Lower leg skin (tissue), 4 donors: ENCODE measurements at regions not wholly inside any gene's neighbourhood (a gene's known extent, or its start where the extent isn't known, plus 50 kb on each side); places are given as distances from the start of the nearest gene placed in this dataset.

Experiments
- DNase-seq, 2 donors: peaks; one replicate each; pipeline ENCODE4 v3.0.0-alpha.2; 2019; ENCODE audit warnings: low spot score in 2 of 2
- H3K4me3 ChIP-seq: fragments of 200-600 bp; sonication (generic); 2 replicates; pipeline ENCODE4 v1.5.1; 2017; ENCODE audit warnings: mild to moderate bottlenecking, low read depth; ENCODE audit not compliant: poor library complexity, severe bottlenecking
- CTCF ChIP-seq, 3 donors: fragments of 450-650 bp; IDR thresholded peaks; one replicate each; pipeline ENCODE4 v1.5.1; 2016; ENCODE audit warnings: antibody characterized with exemption in 3 of 3, mild to moderate bottlenecking in 3 of 3, moderate library complexity in 2 of 3
- POLR2A ChIP-seq, 2 donors: fragments of 450-650 bp; IDR thresholded peaks; one replicate each; pipeline ENCODE4 v1.6.1; 2016 to 2017; ENCODE audit warnings: antibody characterized with exemption in 2 of 2, mild to moderate bottlenecking in 1 of 2, moderate library complexity in 1 of 2
- WGBS, 2 donors: methylation state at CpG; one replicate each; pipeline ENCODE4 v1.1.5; 2018; 5-methylcytosine and 5-hydroxymethylcytosine counted together
- intact Hi-C: fragments of 100-400 bp; cut with DNase I; formaldehyde crosslinking; loops from one replicate; pipeline ENCODE4 v1.15.0; 2023; ENCODE audit warnings: low total_unique reads

GRCh38 chr1:192003295-192004077, 154.8 kb upstream of the RGS18 start:
- intact Hi-C loops: no loop called here
- no peak overlapping the region for H3K4me3 ChIP-seq
- 92 to 94% methylated on average over 5 of the region's 5 CpGs for WGBS, 2 donors
- DNase-seq: no peak
- no peak for TF ChIP-seq CTCF (IDR thresholded peaks at IDR 0.05)

- 77 to 87% methylated on average over 3 of the region's 3 CpGs for WGBS, 2 donors
- no peak for DNase-seq
- TF ChIP-seq POLR2A (IDR thresholded peaks at IDR 0.05): no peak
- no peak for TF ChIP-seq CTCF (IDR thresholded peaks at IDR 0.05)
- intact Hi-C loops: no loop called here
- no peak overlapping the region for H3K4me3 ChIP-seq
Observed at GRCh38 chr1:192005976-192006375, 152.3 kb upstream of the RGS18 start.

- H3K4me3 ChIP-seq: no peak overlapping the region
- intact Hi-C loops: no loop called here
- no peak for DNase-seq
- TF ChIP-seq CTCF (IDR thresholded peaks at IDR 0.05) (no peak), POLR2A (IDR thresholded peaks at IDR 0.05) (no peak)
- 74 to 91% methylated on average over 1 of the region's 1 CpG for WGBS, 2 donors
Observed at GRCh38 chr1:192008281-192008825, 149.9 kb upstream of the RGS18 start.

GRCh38 chr1:192010406-192010805, 147.9 kb upstream of the RGS18 start:
- 88 to 91% methylated on average over 1 of the region's 1 CpG for WGBS, 2 donors

GRCh38 chr1:192011525-192011924, 146.7 kb upstream of the RGS18 start:
- no peak overlapping the region for H3K4me3 ChIP-seq
- DNase-seq: no peak
- intact Hi-C loops: no loop called here
- TF ChIP-seq POLR2A (IDR thresholded peaks at IDR 0.05) (no peak), CTCF (IDR thresholded peaks at IDR 0.05) (no peak)
- 96% methylated on average over 11 of the region's 11 CpGs for WGBS, 2 donors

More at GRCh38 chr1:192010406-192010805, 147.9 kb upstream of the RGS18 start:
- DNase-seq: no peak
- intact Hi-C loops: no loop called here
- TF ChIP-seq CTCF (IDR thresholded peaks at IDR 0.05) (no peak), POLR2A (IDR thresholded peaks at IDR 0.05) (no peak)
- no peak overlapping the region for H3K4me3 ChIP-seq
